SK-N-SH treated with all-trans-retinoic acid at 6 μM for 48 hours (cell line): ENCODE measurements at regions not wholly inside any gene's neighbourhood (a gene's known extent, or its start where the extent isn't known, plus 50 kb on each side); places are given as distances from the start of the nearest gene placed in this dataset.
"Not testable (repeated sequence)": the region's sequence is repeated elsewhere in the genome, so short reads cannot be mapped to it uniquely, and the experiment has no call there.

Source experiments
- ATAC-seq: fragments of 200-7000 bp; cut with Tn5 transposase; 3 replicates; pipeline ENCODE4 v1.9.1; 2020; ENCODE audit warnings: mild to moderate bottlenecking, moderate library complexity
- ESRRG ChIP-seq: fragments of 250-450 bp; sonication (Bioruptor Pico); IDR thresholded peaks from 2 replicates; pipeline ENCODE4 v1.6.1; 2021; ENCODE audit warnings: mild to moderate bottlenecking
- ISL1 ChIP-seq: fragments of 250-450 bp; sonication (Bioruptor Pico); IDR thresholded peaks from 2 replicates; pipeline ENCODE4 v2.1.2; 2022; ENCODE audit warnings: mild to moderate bottlenecking, moderate library complexity
- SNAI2 ChIP-seq: fragments of 250-450 bp; sonication (Bioruptor Pico); IDR thresholded peaks from 2 replicates; pipeline ENCODE4 v1.5.0; 2020; ENCODE audit warnings: mild to moderate bottlenecking, moderate library complexity
- TCF4 ChIP-seq: fragments of 250-450 bp; sonication (Bioruptor Pico); IDR thresholded peaks from 2 replicates; pipeline ENCODE4 v1.8.0; 2021; ENCODE audit warnings: mild to moderate bottlenecking, moderate library complexity, borderline replicate concordance
- TOX ChIP-seq: fragments of 250-450 bp; sonication (Bioruptor Pico); IDR thresholded peaks from 2 replicates; pipeline ENCODE4 v1.8.0; 2021; ENCODE audit warnings: mild to moderate bottlenecking, moderate library complexity, borderline replicate concordance
- TF ChIP-seq, protein P1 (sequence below): fragments of 250-450 bp; sonication (Bioruptor Pico); IDR thresholded peaks from 2 replicates; pipeline ENCODE4 v1.5.0; 2020; ENCODE audit warnings: mild to moderate bottlenecking, moderate library complexity

DNA sequence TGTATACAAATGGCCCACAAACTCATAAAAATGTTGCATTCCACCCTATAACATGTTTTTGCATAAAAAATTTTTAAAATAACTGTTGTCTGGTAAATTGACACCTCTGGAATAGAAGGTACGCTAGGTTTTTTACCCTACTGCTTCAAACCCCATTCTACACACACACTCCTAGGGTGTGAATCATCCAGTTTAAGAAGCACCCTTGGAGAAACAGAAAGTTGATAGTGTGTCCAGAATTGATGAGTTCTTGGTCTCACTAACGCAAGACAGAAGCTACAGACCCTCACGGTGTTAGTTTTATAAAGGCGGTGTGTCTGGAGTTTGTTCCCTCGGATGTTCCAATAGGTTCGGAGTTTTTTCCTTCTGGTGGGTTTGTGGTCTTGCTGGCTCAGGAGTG, 158.5 kb downstream of the KLRB1 start:
- TF ChIP-seq TCF4 (CRISPR knock-in tag) (no peak), SNAI2 (no peak), ESRRG (CRISPR knock-in tag) (no peak), ISL1 (CRISPR knock-in tag) (no peak), TOX (CRISPR knock-in tag) (no peak)
- TF ChIP-seq, protein P1, sequence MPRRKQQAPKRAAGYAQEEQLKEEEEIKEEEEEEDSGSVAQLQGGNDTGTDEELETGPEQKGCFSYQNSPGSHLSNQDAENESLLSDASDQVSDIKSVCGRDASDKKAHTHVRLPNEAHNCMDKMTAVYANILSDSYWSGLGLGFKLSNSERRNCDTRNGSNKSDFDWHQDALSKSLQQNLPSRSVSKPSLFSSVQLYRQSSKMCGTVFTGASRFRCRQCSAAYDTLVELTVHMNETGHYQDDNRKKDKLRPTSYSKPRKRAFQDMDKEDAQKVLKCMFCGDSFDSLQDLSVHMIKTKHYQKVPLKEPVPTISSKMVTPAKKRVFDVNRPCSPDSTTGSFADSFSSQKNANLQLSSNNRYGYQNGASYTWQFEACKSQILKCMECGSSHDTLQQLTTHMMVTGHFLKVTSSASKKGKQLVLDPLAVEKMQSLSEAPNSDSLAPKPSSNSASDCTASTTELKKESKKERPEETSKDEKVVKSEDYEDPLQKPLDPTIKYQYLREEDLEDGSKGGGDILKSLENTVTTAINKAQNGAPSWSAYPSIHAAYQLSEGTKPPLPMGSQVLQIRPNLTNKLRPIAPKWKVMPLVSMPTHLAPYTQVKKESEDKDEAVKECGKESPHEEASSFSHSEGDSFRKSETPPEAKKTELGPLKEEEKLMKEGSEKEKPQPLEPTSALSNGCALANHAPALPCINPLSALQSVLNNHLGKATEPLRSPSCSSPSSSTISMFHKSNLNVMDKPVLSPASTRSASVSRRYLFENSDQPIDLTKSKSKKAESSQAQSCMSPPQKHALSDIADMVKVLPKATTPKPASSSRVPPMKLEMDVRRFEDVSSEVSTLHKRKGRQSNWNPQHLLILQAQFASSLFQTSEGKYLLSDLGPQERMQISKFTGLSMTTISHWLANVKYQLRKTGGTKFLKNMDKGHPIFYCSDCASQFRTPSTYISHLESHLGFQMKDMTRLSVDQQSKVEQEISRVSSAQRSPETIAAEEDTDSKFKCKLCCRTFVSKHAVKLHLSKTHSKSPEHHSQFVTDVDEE = no peak
- ATAC-seq = no peak

DNA sequence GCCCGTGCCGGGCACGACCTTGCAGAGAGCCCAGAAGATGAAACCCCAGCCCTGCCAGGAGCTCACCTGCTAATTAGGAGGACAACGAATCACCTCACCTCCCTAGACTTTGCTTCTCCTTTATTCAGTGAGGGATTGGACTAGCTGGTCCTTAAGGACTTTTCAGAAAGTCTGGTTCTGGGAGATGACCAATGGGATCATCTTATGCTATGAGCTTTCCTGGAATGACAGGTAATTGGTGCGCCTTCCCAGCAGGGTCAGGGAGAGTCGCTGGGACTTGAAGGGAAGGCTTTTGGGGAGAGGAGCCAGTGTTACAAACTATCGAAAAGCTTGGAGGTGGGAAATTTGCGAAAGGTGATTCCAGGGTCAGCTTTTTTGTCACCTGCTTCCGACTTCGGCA, 159.1 kb downstream of the KLRB1 start:
- ATAC-seq = peak; percentile 21

DNA sequence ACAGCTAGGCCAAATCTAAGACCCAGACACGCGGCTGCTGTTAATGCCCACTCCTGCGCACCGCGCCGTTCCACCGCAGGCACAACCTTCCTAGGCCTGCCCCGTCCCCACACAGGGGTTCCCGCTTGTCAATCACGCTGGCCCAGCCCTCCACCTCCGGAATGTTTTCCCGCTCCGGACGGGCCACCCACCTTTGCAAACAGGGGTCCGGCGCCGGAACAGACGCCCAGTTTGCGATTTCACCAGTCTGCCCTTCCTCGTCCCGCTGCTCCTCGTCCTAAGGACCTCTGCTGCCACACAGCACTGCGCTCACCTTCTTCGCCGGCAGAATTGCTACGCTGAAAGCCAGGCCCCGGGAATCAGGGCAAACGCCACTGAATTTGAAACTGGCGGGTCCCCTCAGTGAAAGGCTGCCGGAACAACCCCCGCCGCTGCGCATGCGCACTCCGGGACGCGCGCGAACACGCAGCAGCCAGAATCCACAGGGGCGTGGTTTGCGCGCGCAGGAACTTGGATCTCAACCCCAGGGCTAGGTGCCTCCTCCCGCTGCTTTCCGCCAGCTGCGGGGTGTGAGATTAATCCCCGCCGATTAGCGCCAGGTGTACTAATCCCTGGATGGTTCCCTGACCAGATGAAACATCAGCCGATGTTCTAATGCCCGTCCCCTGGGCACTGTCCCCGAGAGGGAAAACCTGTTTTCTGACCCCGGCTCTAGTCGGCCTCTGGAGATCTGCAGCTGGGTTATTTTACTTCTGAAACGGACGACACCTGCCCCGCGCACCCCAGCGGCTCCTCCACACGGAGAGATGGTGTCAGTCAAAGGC, 159.7 kb downstream of the KLRB1 start:
- ATAC-seq = peak; percentile 92

DNA sequence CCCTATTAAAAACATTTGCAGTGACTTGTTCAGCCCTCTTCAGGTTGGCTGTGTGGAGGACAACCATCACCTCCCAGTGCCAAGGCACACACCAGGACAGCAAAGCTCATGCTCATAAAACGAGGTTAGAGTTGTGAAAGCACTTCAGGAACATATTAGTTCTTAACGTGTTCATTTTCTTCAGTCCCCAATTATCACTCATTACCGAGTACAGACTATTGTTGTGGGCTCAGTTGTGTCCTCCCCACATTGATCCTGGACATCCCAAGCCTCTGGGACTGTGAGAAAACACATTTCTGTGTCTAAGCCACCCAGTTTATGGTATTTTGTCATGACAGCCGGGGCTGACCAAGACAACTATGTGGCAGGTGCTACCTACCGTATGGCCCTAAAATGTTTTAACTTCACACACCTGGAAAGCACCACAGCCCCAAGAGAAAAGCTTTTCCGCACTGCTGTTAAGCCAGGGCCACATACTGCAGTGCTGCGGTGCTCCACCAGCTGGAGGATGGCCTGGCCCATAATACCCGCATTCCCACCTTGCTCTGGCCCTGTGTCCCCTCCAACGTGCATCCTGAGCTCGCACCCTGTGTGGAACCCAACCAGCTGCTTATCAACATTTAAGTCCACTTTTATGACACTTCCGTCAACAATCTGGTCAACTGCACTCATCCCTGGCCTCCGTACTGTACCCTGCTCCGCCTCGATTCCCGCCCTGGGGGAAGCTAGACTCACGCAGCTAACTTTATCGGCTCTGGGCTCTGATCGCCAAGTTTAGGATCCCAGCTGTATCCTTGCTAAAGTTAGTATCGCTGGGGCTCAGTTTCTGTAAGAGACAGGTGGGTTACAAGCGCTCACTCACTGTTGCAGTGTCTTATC, 160.6 kb downstream of the KLRB1 start:
- peak; percentile 62 for ATAC-seq

DNA sequence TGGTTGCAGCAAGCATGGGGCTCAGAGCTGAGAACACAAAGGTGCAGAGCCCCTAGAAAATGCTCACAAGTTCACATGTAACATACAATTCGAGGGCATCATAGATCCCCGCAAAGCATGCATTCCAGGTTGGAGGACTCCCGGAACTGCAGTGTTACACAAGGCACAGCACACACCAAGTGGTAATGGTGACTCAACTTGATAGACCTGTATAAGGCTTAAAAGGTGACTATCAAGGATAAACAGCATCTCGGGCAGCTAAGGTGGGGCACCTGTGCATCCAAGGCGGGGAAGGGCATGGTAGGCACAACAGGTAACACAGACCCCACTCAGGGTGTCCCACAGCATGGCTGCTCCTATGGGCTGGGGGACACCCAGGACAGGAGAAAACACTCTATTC, 167.3 kb downstream of the KLRB1 start:
- not testable (repeated sequence) for ATAC-seq

DNA sequence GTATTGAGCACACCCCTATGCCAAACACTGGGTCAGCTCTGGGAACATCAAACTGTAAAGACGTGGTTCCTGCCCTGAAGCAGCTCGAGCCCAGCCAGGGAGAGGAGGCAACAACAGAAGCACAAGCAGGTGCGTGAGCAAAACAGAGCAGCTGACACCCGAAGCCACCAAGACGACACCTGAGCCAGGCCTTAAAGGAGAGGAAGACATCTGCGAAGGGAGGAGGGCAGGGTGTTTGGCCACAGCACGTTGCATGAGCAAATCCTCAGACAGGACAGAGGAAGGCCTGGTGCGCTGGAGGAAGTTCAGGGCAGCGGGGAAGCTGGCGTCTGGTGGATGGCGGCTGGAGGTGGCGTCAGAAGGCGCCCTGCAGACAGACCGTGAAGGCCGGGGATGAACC, 172.0 kb downstream of the KLRB1 start:
- not testable (repeated sequence) for ATAC-seq

DNA sequence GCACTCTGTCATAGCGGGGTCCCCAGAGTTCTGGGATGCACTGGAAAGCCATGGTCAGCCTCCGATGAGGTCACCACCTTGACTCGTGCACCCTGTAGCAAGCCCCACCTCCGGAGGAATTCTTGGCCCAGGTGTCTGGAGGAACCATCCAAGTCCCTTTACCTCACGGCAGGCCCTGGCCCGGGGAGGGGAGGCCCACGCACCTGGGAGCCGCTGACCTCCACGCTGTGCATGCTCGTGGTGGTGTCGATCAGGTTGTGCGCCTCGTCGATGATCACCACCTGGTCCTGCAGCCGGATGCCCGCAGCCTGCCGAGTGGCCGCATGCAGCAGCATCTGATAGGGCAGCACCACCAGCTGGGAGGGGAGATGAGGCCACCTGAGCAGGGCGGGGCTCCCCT, 177.3 kb downstream of the KLRB1 start:
- not testable (repeated sequence) for ATAC-seq

DNA sequence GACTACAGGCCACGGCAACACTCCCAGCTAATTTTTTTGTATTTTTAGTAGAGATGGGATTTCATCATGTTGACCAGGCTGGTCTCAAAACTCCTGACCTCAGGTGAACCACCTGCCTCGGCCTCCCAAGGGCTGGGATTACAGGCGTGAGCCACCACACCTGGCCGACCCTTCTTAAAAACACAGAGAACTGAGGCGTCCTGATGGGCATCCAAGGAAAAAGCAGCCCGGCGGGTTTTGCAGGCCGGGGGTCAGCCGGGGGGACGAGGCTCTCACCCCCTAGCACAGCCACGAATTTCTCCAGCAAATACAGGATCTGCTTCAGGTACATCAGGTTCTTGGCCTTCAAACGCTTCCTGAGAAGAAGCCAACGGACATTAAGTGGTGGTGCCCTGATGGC, 178.9 kb downstream of the KLRB1 start:
- ATAC-seq = not testable (repeated sequence)

DNA sequence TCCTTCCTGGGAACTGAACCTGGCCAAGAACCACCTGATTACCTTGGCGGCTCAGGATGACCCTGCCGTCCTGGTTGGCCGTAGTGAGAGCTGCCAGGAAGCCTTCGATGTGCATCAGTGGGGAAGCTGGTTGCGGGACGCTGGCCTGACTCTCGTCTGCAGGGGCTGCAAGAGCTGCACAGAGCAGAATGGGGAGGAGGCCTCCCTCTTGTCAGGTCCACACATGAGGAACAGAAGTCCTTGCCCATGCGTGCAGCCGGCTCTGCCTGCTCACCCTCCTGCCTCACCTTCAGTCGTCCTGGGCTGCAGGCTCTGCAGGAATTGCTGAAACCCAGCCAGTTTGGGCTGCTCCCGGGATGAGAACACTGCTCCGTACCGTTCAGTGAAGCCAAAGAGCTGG, 182.3 kb downstream of the KLRB1 start:
- ATAC-seq = not testable (repeated sequence)

DNA sequence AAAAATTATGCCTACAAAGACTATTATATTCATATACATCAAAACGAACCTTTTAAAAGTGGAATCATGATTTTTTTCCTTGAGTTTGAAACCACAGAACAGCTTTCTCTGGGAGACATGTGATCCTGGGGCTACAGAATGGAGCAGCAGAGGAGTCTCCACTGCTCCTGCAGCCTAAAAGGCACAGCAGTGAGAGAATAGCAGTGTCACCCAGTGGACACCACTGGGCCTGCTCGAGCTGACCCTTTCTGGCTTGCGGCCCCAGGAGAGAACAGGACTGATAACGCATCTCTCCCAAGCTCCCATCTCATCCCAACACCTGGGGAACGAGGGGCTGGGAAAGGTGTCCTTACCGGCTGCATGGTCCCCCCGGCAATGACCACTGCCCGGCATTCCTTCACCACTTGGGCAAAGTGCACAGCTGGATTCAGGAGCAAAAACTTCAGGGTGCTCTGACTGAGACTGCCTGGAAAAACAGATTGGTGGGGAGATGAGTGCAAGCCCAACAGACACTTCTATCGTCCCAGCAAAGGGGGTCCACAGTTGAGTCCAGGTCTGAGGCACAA, 183.5 kb downstream of the KLRB1 start:
- ATAC-seq = not testable (repeated sequence)

DNA sequence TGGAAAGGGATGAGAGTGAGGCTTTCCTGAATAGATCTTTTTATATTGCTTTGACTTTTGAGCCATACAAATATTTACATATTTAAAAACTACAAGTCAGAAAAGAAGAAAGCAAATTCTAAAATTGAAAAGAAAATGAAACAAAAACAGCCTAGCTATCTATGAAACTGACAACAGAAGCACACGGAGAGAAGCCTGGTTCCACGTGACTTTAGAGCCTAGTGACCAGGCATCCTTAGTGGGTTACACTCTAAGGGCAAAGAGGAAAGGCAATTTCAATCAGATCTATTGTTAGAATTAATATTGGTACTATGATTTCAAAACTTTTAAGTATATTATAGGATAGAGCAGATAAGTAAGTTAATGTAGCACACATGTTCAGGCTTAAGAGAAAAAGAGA, 185.0 kb downstream of the KLRB1 start:
- ATAC-seq = not testable (repeated sequence)

DNA sequence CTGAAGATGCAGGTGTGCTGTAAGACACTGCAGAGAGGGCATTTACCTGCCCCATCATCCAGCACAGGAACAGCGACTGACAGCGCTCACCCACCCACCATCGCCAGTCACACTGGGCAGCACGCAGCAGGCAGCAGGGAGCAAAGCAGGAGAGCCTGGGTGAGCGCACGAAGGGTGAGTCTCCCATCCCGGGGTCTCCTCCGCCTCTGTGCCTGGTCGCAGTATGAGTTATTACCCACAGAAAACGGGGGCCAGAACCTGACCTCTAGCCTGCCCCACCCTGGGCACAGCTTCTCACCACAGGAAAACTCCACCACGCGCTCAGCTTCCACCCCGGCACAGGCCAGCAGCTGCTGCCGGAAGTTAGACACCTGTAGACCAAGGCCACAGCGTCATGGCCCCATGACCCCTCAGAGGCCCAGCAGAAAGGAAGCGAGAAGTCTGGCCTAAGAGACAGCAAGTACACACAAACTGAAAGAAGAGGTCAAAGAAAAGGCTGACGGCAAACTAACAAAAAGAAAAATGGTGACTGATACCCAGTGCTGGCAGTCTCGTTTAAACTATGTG, 186.1 kb downstream of the KLRB1 start:
- not testable (repeated sequence) for ATAC-seq

DNA sequence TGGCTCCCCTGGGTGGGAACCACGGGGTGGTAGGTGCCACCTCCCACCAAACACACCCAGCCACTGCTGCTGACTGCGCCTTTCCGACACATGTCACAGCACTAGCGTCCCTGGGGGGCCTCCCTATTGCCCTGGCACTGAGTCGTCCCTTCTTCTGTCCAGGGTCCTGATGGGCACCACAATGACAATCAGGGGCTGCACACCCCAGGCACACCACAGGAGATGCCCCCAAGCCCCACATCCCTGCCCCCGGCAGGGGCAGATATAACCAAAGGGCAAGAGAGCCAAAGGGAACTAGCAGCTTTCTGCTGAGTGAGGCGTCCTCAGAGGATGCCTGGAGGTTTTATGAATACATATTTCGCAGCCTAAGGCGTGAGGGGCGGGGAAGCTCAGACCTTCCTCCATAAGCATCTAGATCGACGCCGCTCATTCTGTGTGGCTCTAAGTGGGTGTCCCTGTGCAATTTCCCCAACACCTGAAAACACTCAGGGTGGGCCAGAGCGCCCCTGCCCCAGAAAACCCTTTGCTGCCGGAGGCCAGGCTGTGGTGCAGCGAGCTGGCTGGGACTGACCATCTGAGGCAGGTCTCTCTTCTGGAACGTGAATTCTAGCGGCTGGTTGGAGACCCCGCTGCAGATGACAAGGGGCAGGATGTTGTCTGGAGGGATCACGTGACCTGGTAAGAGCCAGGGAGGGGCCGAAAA, 186.7 kb downstream of the KLRB1 start:
- ATAC-seq = not testable (repeated sequence)

DNA sequence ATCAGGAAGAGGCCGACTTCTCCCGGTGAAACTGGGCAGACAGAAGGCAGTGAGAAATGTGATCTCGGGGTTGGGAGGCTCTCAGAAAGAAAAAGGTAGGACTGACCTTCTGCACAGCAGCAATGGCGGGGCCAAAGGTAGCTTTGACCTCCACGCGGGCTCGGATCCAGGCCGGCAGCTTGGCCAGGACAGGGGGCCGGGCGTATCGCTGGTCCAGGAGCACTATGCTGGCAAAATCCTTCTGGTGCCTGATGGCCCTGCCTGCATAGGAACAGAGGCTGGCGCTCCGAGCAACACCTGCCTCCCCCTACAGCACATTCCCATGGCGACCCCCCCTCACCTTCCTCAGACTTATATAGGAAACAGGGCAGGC, 189.1 kb downstream of the KLRB1 start:
- not testable (repeated sequence) for ATAC-seq

DNA sequence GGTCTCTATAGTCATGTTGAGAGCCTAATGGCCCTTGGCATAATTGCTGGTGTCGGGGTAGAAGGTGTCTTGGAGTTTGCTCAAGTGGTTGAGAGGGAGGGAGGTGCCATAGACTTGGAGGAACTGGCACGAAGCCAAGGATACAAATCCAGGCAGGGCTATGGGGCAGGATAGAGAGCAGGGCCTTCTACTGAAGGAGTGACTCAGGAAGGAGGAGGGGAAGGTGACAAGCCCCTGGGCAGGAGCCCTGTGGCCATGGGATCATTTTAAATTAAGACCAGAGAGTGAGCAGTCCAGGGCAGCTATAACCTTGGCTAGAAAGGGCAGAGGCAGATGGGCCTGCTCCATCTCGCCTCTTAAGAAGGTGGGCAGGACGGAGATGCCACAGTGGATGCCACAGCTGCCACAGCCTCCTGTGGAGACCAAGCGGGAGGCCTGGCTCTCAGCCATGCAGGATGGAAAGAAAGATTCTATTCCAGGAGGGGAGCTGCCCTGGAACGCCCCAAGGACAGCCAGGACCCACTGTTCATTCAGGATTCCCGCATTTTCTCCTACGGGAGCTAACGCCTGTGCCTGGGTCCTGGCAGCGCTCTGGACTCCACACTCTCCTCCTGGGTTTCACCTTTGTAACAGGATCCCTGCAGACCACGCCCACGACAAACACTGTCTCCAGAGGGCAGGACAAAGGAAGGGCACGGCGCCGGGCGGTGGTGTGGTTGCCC, 189.6 kb downstream of the KLRB1 start:
- ATAC-seq = not testable (repeated sequence)

DNA sequence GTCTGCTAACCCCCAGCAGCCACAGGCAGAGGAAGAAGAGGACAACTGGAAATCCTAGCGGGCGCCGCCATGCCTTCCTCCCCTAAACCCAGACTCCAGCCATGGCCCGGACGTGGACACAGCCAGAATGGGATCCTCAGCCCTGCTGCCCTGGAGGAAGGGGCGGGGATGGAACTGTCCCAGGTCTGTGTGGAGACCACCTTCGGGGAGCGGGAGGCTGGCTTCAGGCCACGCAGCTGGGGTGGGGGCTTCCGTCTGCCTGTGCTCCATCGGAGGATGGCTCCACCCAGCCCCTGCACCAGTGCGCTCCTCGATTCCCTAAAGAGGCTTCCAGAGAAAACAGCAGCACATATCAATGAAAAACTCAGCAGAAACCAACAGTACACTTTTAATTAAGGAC, 190.4 kb downstream of the KLRB1 start:
- not testable (repeated sequence) for ATAC-seq

DNA sequence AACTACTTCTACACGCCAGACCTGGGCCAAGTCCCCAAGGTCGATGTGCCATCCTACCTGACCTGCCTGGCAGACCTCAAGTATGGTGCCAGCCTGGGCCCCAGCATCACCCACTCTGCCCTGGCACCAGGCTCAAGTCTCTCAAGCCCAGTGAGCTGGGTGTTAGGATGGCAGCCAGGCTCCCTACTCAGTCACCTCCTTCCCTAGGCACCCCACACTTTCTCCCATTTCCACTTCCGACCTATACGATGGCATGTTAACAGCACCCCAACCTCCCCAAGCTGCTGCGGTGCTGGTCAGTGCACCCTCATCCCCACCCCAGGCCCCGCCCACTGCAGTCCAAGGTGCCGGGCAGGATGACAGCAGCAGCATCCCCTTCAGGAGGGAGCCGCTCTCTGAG, 191.4 kb downstream of the KLRB1 start:
- peak; percentile 15; the same call in 1 of the 3 replicates for ATAC-seq
